K562 (cell line): ENCODE measurements at regions not wholly inside any gene's neighbourhood (a gene's known extent, or its start where the extent isn't known, plus 50 kb on each side); places are given as distances from the start of the nearest gene placed in this dataset.

Source experiments
- ATAC-seq: fragments of 200-7000 bp; cut with Tn5 transposase; 3 replicates; pipeline ENCODE4 v1.9.1; 2020; ENCODE audit warnings: moderate library complexity
- BruUV-seq: library from RNA; stranded (reverse); fragments of 400-500 nt; replicated peaks from 2 replicates; lab custom pipeline; 2021; lab: Mats Ljungman, UMichigan
- CTCF ChIA-PET: fragments of 300-600 bp; formaldehyde crosslinking; extraction: SDS; loops from one replicate; lab custom pipeline; 2021; ENCODE audit warnings: low intra/inter-chr PET ratio; lab: Yijun Ruan, JAX
- POLR2A ChIA-PET: fragments of 300-600, 350-650 bp; sonication (Branson Sonifier 250); formaldehyde crosslinking; extraction: SDS; loops from one replicate; lab custom pipeline; 2021; ENCODE audit warnings: antibody characterized with exemption, inconsistent platforms; lab: Yijun Ruan, JAX
- DNase-seq, 4 experiments: peaks; one replicate each; pipeline versions ENCODE4 v3.0.0 to v3.0.0-alpha.2; 2011 to 2018; ENCODE audit warnings: low spot score in 3 of 4, mixed read lengths in 3 of 4; ENCODE audit errors: extremely low read depth in 1 of 4
- FAIRE-seq: peaks from 2 replicates; lab custom pipeline; 2011; peaks lifted over from hg19 to GRCh38; lab: Jason Lieb, UNC
- H2AFZ ChIP-seq: 2 replicates; pipeline ENCODE4 v1.6.0; 2011; ENCODE audit warnings: low read depth, low read length, control low read depth, inconsistent platforms
- H3K27ac ChIP-seq: fragments of 200-600 bp; 3 replicates; pipeline ENCODE4 v1.8.0; 2011; ENCODE audit warnings: low read depth, mild to moderate bottlenecking, control low read depth, inconsistent platforms, low read length, moderate library complexity, mixed read lengths; ENCODE audit errors: extremely low read depth
- H3K27me3 ChIP-seq, 2 experiments: fragments of 300-600 bp in 1 of 2; 2 replicates in 1 of 2; 3 replicates in 1 of 2; pipeline versions ENCODE4 v1.6.0 to v1.8.0; 2011; ENCODE audit warnings: inconsistent platforms in 2 of 2, low read length in 2 of 2, mild to moderate bottlenecking in 1 of 2, mixed read lengths in 1 of 2, moderate library complexity in 1 of 2; ENCODE audit not compliant: control insufficient read depth in 2 of 2, insufficient read depth in 2 of 2
- H3K36me3 ChIP-seq: fragments of 300-600 bp; 3 replicates; pipeline ENCODE4 v1.8.0; 2011; ENCODE audit warnings: mild to moderate bottlenecking, low read length, inconsistent platforms; ENCODE audit not compliant: control insufficient read depth, insufficient read depth
- H3K4me1 ChIP-seq, 2 experiments: fragments of 200-600 bp in 1 of 2; replicated peaks in 1 of 2; 2 replicates in 1 of 2; 3 replicates in 1 of 2; pipeline versions ENCODE4 v1.5.1 to v1.8.0; 2011; ENCODE audit warnings: inconsistent platforms in 2 of 2, low read length in 2 of 2, mild to moderate bottlenecking in 1 of 2, mixed read lengths in 1 of 2, moderate library complexity in 1 of 2; ENCODE audit not compliant: control insufficient read depth in 2 of 2, insufficient read depth in 2 of 2
- H3K4me2 ChIP-seq: 2 replicates; pipeline ENCODE4 v1.6.1; 2011; ENCODE audit warnings: low read length, control low read depth, inconsistent platforms, mixed read lengths; ENCODE audit not compliant: insufficient read depth
- H3K4me3 ChIP-seq: fragments of 200-600 bp; sonication (generic), shearing (Covaris generic); 2 replicates; pipeline ENCODE4 v1.5.1; 2016; ENCODE audit warnings: control low read depth, inconsistent platforms
- H3K79me2 ChIP-seq: fragments of 200-600 bp; 3 replicates; pipeline ENCODE4 v1.8.0; 2011; ENCODE audit warnings: low read length, inconsistent platforms; ENCODE audit not compliant: control insufficient read depth, insufficient read depth
- H3K9ac ChIP-seq, 2 experiments: 2 replicates each; pipeline versions ENCODE4 v1.6.0 to v1.6.1; 2011; ENCODE audit warnings: low read depth in 2 of 2, low read length in 2 of 2, control low read depth in 1 of 2, inconsistent platforms in 1 of 2, mild to moderate bottlenecking in 1 of 2, mixed read lengths in 1 of 2; ENCODE audit not compliant: insufficient read depth in 1 of 2
- H3K9me1 ChIP-seq: one replicate; pipeline ENCODE4 v1.6.0; 2011; ENCODE audit warnings: inconsistent platforms, mild to moderate bottlenecking, low read length, moderate library complexity; ENCODE audit not compliant: control insufficient read depth, insufficient read depth
- H3K9me3 ChIP-seq: replicated peaks from 2 replicates; pipeline ENCODE4 v1.5.1; 2011; ENCODE audit warnings: low read depth, low read length, inconsistent platforms; ENCODE audit not compliant: control insufficient read depth, insufficient read depth
- H4K20me1 ChIP-seq: replicated peaks from 2 replicates; pipeline ENCODE4 v1.6.1; 2011; ENCODE audit warnings: low read length, inconsistent platforms, mixed read lengths; ENCODE audit not compliant: control insufficient read depth, insufficient read depth
- HSF4 ChIP-seq: fragments of 250-450 bp; sonication (Bioruptor Pico); IDR thresholded peaks from 2 replicates; pipeline ENCODE4 v2.1.2; 2022; ENCODE audit warnings: mild to moderate bottlenecking, moderate library complexity, borderline replicate concordance
- NFIX ChIP-seq: fragments of 250-450 bp; sonication (Bioruptor Pico); IDR thresholded peaks from 2 replicates; pipeline ENCODE4 v1.4.0; 2020; ENCODE audit warnings: low read depth, mild to moderate bottlenecking, moderate library complexity
- NFRKB ChIP-seq: fragments of 450-650 bp; IDR thresholded peaks from 2 replicates; pipeline ENCODE4 v1.6.1; 2016; ENCODE audit warnings: low read depth
- PHF20 ChIP-seq: fragments of 450-650 bp; IDR thresholded peaks from 2 replicates; pipeline ENCODE4 v1.6.1; 2018; ENCODE audit not compliant: partially characterized antibody
- PRMT5 ChIP-seq: sonication (generic); formaldehyde crosslinking; IDR thresholded peaks from 2 replicates; pipeline ENCODE4 v1.5.0; 2020; ENCODE audit warnings: missing genetic modification reagents
- SRSF7 ChIP-seq: fragments of 200-400 bp; formaldehyde crosslinking; optimal IDR thresholded peaks from 2 replicates; pipeline ENCODE3; 2017; ENCODE audit warnings: mild to moderate bottlenecking, low read depth, low read length
- ZFP30 ChIP-seq: fragments of 250-450 bp; sonication (Bioruptor Pico); IDR thresholded peaks from 2 replicates; pipeline ENCODE4 v1.8.0; 2022; ENCODE audit warnings: moderate library complexity, mild to moderate bottlenecking, inconsistent platforms, borderline replicate concordance
- WGBS: fragments of 100-300 bp; shearing (Covaris generic); methylation state at CpG from one replicate; pipeline ENCODE4 v1.1.6; 2016; ENCODE audit warnings: low coverage, mixed read lengths; ENCODE audit not compliant: insufficient coverage; ENCODE audit errors: missing lambda C conversion rate; 5-methylcytosine and 5-hydroxymethylcytosine counted together
- in situ Hi-C: fragments of 300-500 bp; cut with MboI; formaldehyde crosslinking; loops from 4 replicates; pipeline ENCODE4 v1.15.0; 2018; ENCODE audit warnings: inconsistent platforms, mixed read lengths
- intact Hi-C: fragments of 100-400 bp; cut with micrococcal nuclease; formaldehyde crosslinking; loops from 2 replicates; pipeline ENCODE4 v1.14.2; 2022
- TF ChIP-seq, protein P1 (sequence below): fragments of 450-650 bp; IDR thresholded peaks from 2 replicates; pipeline ENCODE4 v1.6.1; 2017; ENCODE audit warnings: antibody characterized with exemption, mild to moderate bottlenecking

DNA sequence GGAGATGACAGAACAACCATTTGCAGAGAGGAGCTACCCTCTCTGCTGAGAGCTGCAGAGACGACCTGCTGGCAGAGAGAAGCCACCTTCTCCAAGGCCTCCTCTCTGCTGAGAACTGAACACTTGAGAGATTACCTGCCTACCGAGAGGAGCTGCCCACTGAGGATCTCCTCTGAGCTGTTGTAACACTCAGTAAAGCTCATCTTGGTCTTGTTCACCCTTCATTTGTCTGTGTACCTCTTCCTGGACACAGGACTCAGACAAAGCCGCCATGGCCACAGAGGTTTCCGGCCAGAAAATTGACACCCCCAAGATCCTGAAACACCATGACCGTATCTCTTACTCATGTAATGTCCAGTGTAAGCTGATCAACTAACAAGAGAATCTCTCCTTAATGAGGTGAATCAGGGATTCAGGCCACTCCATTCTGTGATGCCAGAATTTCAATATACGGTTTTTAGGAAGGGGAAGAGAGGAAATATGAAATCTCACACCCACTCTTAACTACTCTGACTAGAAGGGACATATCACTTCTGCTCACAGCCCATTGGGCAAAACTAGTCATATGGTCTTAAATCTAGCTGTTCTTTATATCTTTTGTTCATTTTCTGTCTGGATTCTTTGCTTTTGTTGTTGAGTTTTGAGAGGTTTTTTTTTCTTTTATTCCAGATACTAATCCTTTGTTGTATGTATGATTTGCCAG is 83.8 kb downstream of the RHOU start:
- Histone ChIP-seq H3K79me2 (no peaks in the 10 kb centered on the region), H3K36me3 (no peaks in the 10 kb centered on the region), H3K4me1 (no peaks in the 10 kb centered on the region), H3K9me3 (no peaks in the 10 kb centered on the region), H4K20me1 (no peaks in the 10 kb centered on the region), H3K9ac (no peak overlapping the region), H2AFZ (no peak overlapping the region), H3K4me3 (no peak overlapping the region), H3K9me1 (no peaks in the 10 kb centered on the region), H3K4me2 (no peak overlapping the region), H3K27me3 (peaks cover 0 to 5% of the 10 kb centered on the region in 2 experiments; a peak in 1 of 5 replicates), H3K27ac (no peak overlapping the region)
- POLR2A ChIA-PET = interaction anchor here (1.1 kb wide), 1 partner anchor 19 kb away, joined by 4 read pairs; no protein-coding TSS in a partner anchor
- intact Hi-C loops = no loop called here
- no TSS peak for BruUV-seq
- TF ChIP-seq PRMT5 (no peak), NFIX (CRISPR knock-in tag) (no peak), NFRKB (no peak), PHF20 (no peak), ZFP30 (no peak), HSF4 (no peak), SRSF7 (no peak)
- TF ChIP-seq, protein P1, sequence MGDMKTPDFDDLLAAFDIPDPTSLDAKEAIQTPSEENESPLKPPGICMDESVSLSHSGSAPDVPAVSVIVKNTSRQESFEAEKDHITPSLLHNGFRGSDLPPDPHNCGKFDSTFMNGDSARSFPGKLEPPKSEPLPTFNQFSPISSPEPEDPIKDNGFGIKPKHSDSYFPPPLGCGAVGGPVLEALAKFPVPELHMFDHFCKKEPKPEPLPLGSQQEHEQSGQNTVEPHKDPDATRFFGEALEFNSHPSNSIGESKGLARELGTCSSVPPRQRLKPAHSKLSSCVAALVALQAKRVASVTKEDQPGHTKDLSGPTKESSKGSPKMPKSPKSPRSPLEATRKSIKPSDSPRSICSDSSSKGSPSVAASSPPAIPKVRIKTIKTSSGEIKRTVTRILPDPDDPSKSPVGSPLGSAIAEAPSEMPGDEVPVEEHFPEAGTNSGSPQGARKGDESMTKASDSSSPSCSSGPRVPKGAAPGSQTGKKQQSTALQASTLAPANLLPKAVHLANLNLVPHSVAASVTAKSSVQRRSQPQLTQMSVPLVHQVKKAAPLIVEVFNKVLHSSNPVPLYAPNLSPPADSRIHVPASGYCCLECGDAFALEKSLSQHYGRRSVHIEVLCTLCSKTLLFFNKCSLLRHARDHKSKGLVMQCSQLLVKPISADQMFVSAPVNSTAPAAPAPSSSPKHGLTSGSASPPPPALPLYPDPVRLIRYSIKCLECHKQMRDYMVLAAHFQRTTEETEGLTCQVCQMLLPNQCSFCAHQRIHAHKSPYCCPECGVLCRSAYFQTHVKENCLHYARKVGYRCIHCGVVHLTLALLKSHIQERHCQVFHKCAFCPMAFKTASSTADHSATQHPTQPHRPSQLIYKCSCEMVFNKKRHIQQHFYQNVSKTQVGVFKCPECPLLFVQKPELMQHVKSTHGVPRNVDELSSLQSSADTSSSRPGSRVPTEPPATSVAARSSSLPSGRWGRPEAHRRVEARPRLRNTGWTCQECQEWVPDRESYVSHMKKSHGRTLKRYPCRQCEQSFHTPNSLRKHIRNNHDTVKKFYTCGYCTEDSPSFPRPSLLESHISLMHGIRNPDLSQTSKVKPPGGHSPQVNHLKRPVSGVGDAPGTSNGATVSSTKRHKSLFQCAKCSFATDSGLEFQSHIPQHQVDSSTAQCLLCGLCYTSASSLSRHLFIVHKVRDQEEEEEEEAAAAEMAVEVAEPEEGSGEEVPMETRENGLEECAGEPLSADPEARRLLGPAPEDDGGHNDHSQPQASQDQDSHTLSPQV = no peak
- in situ Hi-C loops = no loop called here
- DNase-seq = no peak
- no peak for ATAC-seq
- peak; percentile 29 for FAIRE-seq
- 2% methylated on average over 6 of the region's 6 CpGs for WGBS
- CTCF ChIA-PET = no interaction called here
